Kidney tubule cell (primary cell): ENCODE measurements at regions not wholly inside any gene's neighbourhood (a gene's known extent, or its start where the extent isn't known, plus 50 kb on each side); places are given as distances from the start of the nearest gene placed in this dataset.

Experiments used
- DNase-seq: peaks from one replicate; pipeline ENCODE4 v3.0.0-alpha.2; 2018; ENCODE audit warnings: low spot score

DNA sequence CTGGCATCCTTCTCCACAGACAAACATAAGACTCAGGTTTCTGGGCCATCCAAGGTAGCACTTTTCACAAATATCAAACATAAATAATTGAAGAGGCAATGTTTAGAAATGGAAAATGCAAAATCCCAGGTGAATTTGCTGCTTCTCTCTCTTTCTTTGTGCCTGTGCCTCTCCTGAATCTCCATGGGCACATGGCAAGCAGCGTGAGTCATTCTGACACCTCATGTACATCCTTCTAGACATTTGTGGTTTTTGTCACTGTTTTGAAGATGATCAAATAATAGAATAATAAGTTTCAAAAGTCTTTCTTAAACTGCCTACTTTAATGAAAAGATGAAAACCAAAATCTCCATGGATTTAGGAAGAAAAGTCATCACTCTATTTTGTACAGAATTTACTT is 60.3 kb upstream of the RAB11FIP2 start:
- peak; percentile 51 for DNase-seq

- peak; percentile 15 for DNase-seq
Observed at GRCh38 chr10:118106426-118106825, 59.7 kb upstream of the RAB11FIP2 start.

DNA sequence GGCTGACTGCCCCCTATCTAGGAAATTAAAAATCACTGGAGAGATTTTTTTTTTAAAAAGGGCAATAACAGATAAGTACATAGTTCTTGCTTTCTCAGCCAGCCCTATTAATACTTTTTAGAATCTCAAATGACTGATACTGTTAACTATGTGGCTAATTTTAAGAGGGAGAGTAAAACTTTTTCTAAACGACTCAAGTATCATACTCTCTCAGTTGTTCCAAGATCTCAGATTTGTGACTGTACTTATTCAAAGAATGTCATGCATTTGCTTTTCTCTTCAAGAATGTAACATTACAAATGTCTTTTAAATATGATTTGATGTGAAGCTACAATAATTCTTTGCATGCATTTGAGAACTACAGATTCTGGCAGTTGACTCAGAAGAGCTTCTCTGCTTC is 55.4 kb upstream of the RAB11FIP2 start:
- no peak for DNase-seq

- DNase-seq = peak; percentile 20
Observed at GRCh38 chr10:118101501-118101900, 54.8 kb upstream of the RAB11FIP2 start.
